ENCODE measurements at regions not wholly inside any gene's neighbourhood (a gene's known extent, or its start where the extent isn't known, plus 50 kb on each side); places are given as distances from the start of the nearest gene placed in this dataset.

GRCh38 chr14:54314365-54315104 is 82.3 kb upstream of the CDKN3 start:
- ChIA-PET CTCF (interaction anchor here (1.9 kb wide), 1 partner anchor 15 kb away, joined by 4 read pairs; no protein-coding TSS in a partner anchor), POLR2A (no interaction called here)
- Histone ChIP-seq H3K4me1 (ENCODE audit: control extremely low read depth in 1 of 4, control insufficient read depth in 4 of 4, insufficient read depth in 4 of 4, low read length in 3 of 4) (no peaks in the 10 kb centered on the region), H3K9me3 (ENCODE audit: control extremely low read depth in 1 of 5, control insufficient read depth in 4 of 5, insufficient read depth in 2 of 5, low read depth in 1 of 5, low read length in 4 of 5) (no peaks in the 10 kb centered on the region), H3K36me3 (ENCODE audit: control insufficient read depth in 4 of 4, insufficient read depth in 4 of 4, low read length in 3 of 4) (no peaks in the 10 kb centered on the region), H3K4me3 (ENCODE audit: control insufficient read depth in 1 of 7, extremely low read depth in 1 of 7, insufficient read depth in 4 of 7, low read depth in 2 of 7, low read length in 6 of 7) (no peak overlapping the region), H3K27ac (ENCODE audit: insufficient read depth in 1 of 2, low read depth in 1 of 2, low read length in 2 of 2, poor library complexity in 1 of 2, severe bottlenecking in 2 of 2) (no peak overlapping the region), H3K27me3 (replicated peaks in 2 of 5; ENCODE audit: control insufficient read depth in 4 of 5, insufficient read depth in 5 of 5, low read length in 4 of 5) (peaks cover 0 to 6% (median 2%) of the 10 kb centered on the region in 5 experiments)
- DNase-seq, result no peak
- WGBS (ENCODE audit: insufficient coverage), result 93% methylated on average over 6 of the region's 11 CpGs

GRCh38 chr14:54316652-54317051 is 80.2 kb upstream of the CDKN3 start:
- ChIA-PET POLR2A (no interaction called here), CTCF (no interaction called here)
- WGBS (ENCODE audit: insufficient coverage), result 100% methylated on average over 8 of the region's 10 CpGs
- no peaks in the 10 kb centered on the region for H3K36me3 ChIP-seq (ENCODE audit: control insufficient read depth in 4 of 4, insufficient read depth in 4 of 4, low read length in 3 of 4)
- no peaks in the 10 kb centered on the region for H3K9me3 ChIP-seq (ENCODE audit: control extremely low read depth in 1 of 5, control insufficient read depth in 4 of 5, insufficient read depth in 2 of 5, low read depth in 1 of 5, low read length in 4 of 5)
- no peak overlapping the region for H3K4me3 ChIP-seq (ENCODE audit: control insufficient read depth in 1 of 7, extremely low read depth in 1 of 7, insufficient read depth in 4 of 7, low read depth in 2 of 7, low read length in 6 of 7)
- H3K4me1 ChIP-seq (ENCODE audit: control extremely low read depth in 1 of 4, control insufficient read depth in 4 of 4, insufficient read depth in 4 of 4, low read length in 3 of 4), result no peaks in the 10 kb centered on the region
- H3K27ac ChIP-seq (ENCODE audit: insufficient read depth in 1 of 2, low read depth in 1 of 2, low read length in 2 of 2, poor library complexity in 1 of 2, severe bottlenecking in 2 of 2), result no peak overlapping the region
- DNase-seq, result no peak
- H3K27me3 ChIP-seq (replicated peaks in 2 of 5; ENCODE audit: control insufficient read depth in 4 of 5, insufficient read depth in 5 of 5, low read length in 4 of 5), result peaks cover 0 to 4% (median 0%) of the 10 kb centered on the region in 5 experiments

- CTCF ChIA-PET, result no interaction called here
- DNase-seq, result no peak
- H3K27ac ChIP-seq (ENCODE audit: insufficient read depth in 1 of 2, low read depth in 1 of 2, low read length in 2 of 2, poor library complexity in 1 of 2, severe bottlenecking in 2 of 2), result no peak overlapping the region
- POLR2A ChIA-PET, result no interaction called here
- peaks cover 0 to 3% (median 0%) of the 10 kb centered on the region in 5 experiments for H3K27me3 ChIP-seq (replicated peaks in 2 of 5; ENCODE audit: control insufficient read depth in 4 of 5, insufficient read depth in 5 of 5, low read length in 4 of 5)
- no peaks in the 10 kb centered on the region for H3K4me1 ChIP-seq (ENCODE audit: control extremely low read depth in 1 of 4, control insufficient read depth in 4 of 4, insufficient read depth in 4 of 4, low read length in 3 of 4)
- WGBS (ENCODE audit: insufficient coverage), result 96% methylated on average over 3 of the region's 4 CpGs
- no peak overlapping the region for H3K4me3 ChIP-seq (ENCODE audit: control insufficient read depth in 1 of 7, extremely low read depth in 1 of 7, insufficient read depth in 4 of 7, low read depth in 2 of 7, low read length in 6 of 7)
- H3K9me3 ChIP-seq (ENCODE audit: control extremely low read depth in 1 of 5, control insufficient read depth in 4 of 5, insufficient read depth in 2 of 5, low read depth in 1 of 5, low read length in 4 of 5), result no peaks in the 10 kb centered on the region
- H3K36me3 ChIP-seq (ENCODE audit: control insufficient read depth in 4 of 4, insufficient read depth in 4 of 4, low read length in 3 of 4), result no peaks in the 10 kb centered on the region
Observed at GRCh38 chr14:54317391-54317790, 79.4 kb upstream of the CDKN3 start.

GRCh38 chr14:54322246-54322645 is 74.6 kb upstream of the CDKN3 start:
- Histone ChIP-seq H3K27me3 (replicated peaks in 2 of 5; ENCODE audit: control insufficient read depth in 4 of 5, insufficient read depth in 5 of 5, low read length in 4 of 5) (peaks cover 0 to 6% (median 0%) of the 10 kb centered on the region in 5 experiments), H3K4me1 (ENCODE audit: control extremely low read depth in 1 of 4, control insufficient read depth in 4 of 4, insufficient read depth in 4 of 4, low read length in 3 of 4) (no peaks in the 10 kb centered on the region), H3K36me3 (ENCODE audit: control insufficient read depth in 4 of 4, insufficient read depth in 4 of 4, low read length in 3 of 4) (no peaks in the 10 kb centered on the region), H3K27ac (ENCODE audit: insufficient read depth in 1 of 2, low read depth in 1 of 2, low read length in 2 of 2, poor library complexity in 1 of 2, severe bottlenecking in 2 of 2) (no peak overlapping the region), H3K9me3 (ENCODE audit: control extremely low read depth in 1 of 5, control insufficient read depth in 4 of 5, insufficient read depth in 2 of 5, low read depth in 1 of 5, low read length in 4 of 5) (no peaks in the 10 kb centered on the region), H3K4me3 (ENCODE audit: control insufficient read depth in 1 of 7, extremely low read depth in 1 of 7, insufficient read depth in 4 of 7, low read depth in 2 of 7, low read length in 6 of 7) (no peak overlapping the region)
- ChIA-PET CTCF (interaction anchor here (0.6 to 1.4 kb wide), 2 partner anchors 580 to 784 kb away, joined by 3 read pairs; no protein-coding TSS in a partner anchor), POLR2A (no interaction called here)
- no peak for DNase-seq
- 97% methylated on average over 7 of the region's 7 CpGs for WGBS (ENCODE audit: insufficient coverage)

- Histone ChIP-seq H3K27me3 (replicated peaks in 2 of 5; ENCODE audit: control insufficient read depth in 4 of 5, insufficient read depth in 5 of 5, low read length in 4 of 5) (peaks cover 0 to 6% (median 0%) of the 10 kb centered on the region in 5 experiments), H3K27ac (ENCODE audit: insufficient read depth in 1 of 2, low read depth in 1 of 2, low read length in 2 of 2, poor library complexity in 1 of 2, severe bottlenecking in 2 of 2) (no peak overlapping the region), H3K4me1 (ENCODE audit: control extremely low read depth in 1 of 4, control insufficient read depth in 4 of 4, insufficient read depth in 4 of 4, low read length in 3 of 4) (no peaks in the 10 kb centered on the region), H3K36me3 (ENCODE audit: control insufficient read depth in 4 of 4, insufficient read depth in 4 of 4, low read length in 3 of 4) (no peaks in the 10 kb centered on the region), H3K4me3 (ENCODE audit: control insufficient read depth in 1 of 7, extremely low read depth in 1 of 7, insufficient read depth in 4 of 7, low read depth in 2 of 7, low read length in 6 of 7) (no peak overlapping the region), H3K9me3 (ENCODE audit: control extremely low read depth in 1 of 5, control insufficient read depth in 4 of 5, insufficient read depth in 2 of 5, low read depth in 1 of 5, low read length in 4 of 5) (no peaks in the 10 kb centered on the region)
- WGBS (ENCODE audit: insufficient coverage), result 100% methylated on average over 4 of the region's 5 CpGs
- DNase-seq, result no peak
- POLR2A ChIA-PET, result no interaction called here
- CTCF ChIA-PET, result interaction anchor here (0.6 to 1.4 kb wide), 2 partner anchors 581 to 785 kb away, joined by 3 read pairs; no protein-coding TSS in a partner anchor
Observed at GRCh38 chr14:54322701-54323337, 74.0 kb upstream of the CDKN3 start.

- DNase-seq, result peak in 1 of 3 donors; percentile 11
- H3K27ac ChIP-seq (ENCODE audit: insufficient read depth in 1 of 2, low read depth in 1 of 2, low read length in 2 of 2, poor library complexity in 1 of 2, severe bottlenecking in 2 of 2), result no peak overlapping the region
- H3K4me1 ChIP-seq (ENCODE audit: control extremely low read depth in 1 of 4, control insufficient read depth in 4 of 4, insufficient read depth in 4 of 4, low read length in 3 of 4), result no peaks in the 10 kb centered on the region
- H3K27me3 ChIP-seq (replicated peaks in 2 of 5; ENCODE audit: control insufficient read depth in 4 of 5, insufficient read depth in 5 of 5, low read length in 4 of 5), result peaks cover 0 to 4% (median 0%) of the 10 kb centered on the region in 5 experiments
- H3K4me3 ChIP-seq (ENCODE audit: control insufficient read depth in 1 of 7, extremely low read depth in 1 of 7, insufficient read depth in 4 of 7, low read depth in 2 of 7, low read length in 6 of 7), result no peak overlapping the region
- no peaks in the 10 kb centered on the region for H3K9me3 ChIP-seq (ENCODE audit: control extremely low read depth in 1 of 5, control insufficient read depth in 4 of 5, insufficient read depth in 2 of 5, low read depth in 1 of 5, low read length in 4 of 5)
- 100% methylated on average over 1 of the region's 1 CpG for WGBS (ENCODE audit: insufficient coverage)
- ChIA-PET CTCF (interaction anchor here (0.8 kb wide), 1 partner anchor 818 kb away, joined by 3 read pairs; no protein-coding TSS in a partner anchor), POLR2A (no interaction called here)
- H3K36me3 ChIP-seq (ENCODE audit: control insufficient read depth in 4 of 4, insufficient read depth in 4 of 4, low read length in 3 of 4), result no peaks in the 10 kb centered on the region
Observed at GRCh38 chr14:54325766-54326165, 71.0 kb upstream of the CDKN3 start.

GRCh38 chr14:54329082-54329695 is 67.6 kb upstream of the CDKN3 start:
- no peak overlapping the region for H3K27ac ChIP-seq (ENCODE audit: insufficient read depth in 1 of 2, low read depth in 1 of 2, low read length in 2 of 2, poor library complexity in 1 of 2, severe bottlenecking in 2 of 2)
- H3K4me3 ChIP-seq (ENCODE audit: control insufficient read depth in 1 of 7, extremely low read depth in 1 of 7, insufficient read depth in 4 of 7, low read depth in 2 of 7, low read length in 6 of 7), result no peak overlapping the region
- no peaks in the 10 kb centered on the region for H3K36me3 ChIP-seq (ENCODE audit: control insufficient read depth in 4 of 4, insufficient read depth in 4 of 4, low read length in 3 of 4)
- no peaks in the 10 kb centered on the region for H3K9me3 ChIP-seq (ENCODE audit: control extremely low read depth in 1 of 5, control insufficient read depth in 4 of 5, insufficient read depth in 2 of 5, low read depth in 1 of 5, low read length in 4 of 5)
- WGBS (ENCODE audit: insufficient coverage), result 24% methylated on average over 9 of the region's 11 CpGs
- peaks cover 0 to 4% (median 2%) of the 10 kb centered on the region in 5 experiments for H3K27me3 ChIP-seq (replicated peaks in 2 of 5; ENCODE audit: control insufficient read depth in 4 of 5, insufficient read depth in 5 of 5, low read length in 4 of 5)
- DNase-seq, result peak; percentile 26 to 63 (median 51)
- no peaks in the 10 kb centered on the region for H3K4me1 ChIP-seq (ENCODE audit: control extremely low read depth in 1 of 4, control insufficient read depth in 4 of 4, insufficient read depth in 4 of 4, low read length in 3 of 4)
- POLR2A ChIA-PET, result no interaction called here
- CTCF ChIA-PET, result interaction anchor here (0.7 to 1.9 kb wide), 14 partner anchors 10 to 893 kb away, joined by 3 to 11 read pairs (median 4); no protein-coding TSS in a partner anchor

Measured in common myeloid progenitor, CD34-positive (primary cell).